EL (cell line): ENCODE measurements at regions not wholly inside any gene's neighbourhood (a gene's known extent, or its start where the extent isn't known, plus 50 kb on each side); places are given as distances from the start of the nearest gene placed in this dataset.
"Not testable (repeated sequence)": the region's sequence is repeated elsewhere in the genome, so short reads cannot be mapped to it uniquely, and the experiment has no call there.

Source experiments
- DNase-seq: peaks from one replicate; pipeline ENCODE4 v3.0.0-alpha.2; 2016

GRCh38 chr12:90497923-90498545 is 456.9 kb downstream of the CCER1 start:
- DNase-seq: no peak

DNA sequence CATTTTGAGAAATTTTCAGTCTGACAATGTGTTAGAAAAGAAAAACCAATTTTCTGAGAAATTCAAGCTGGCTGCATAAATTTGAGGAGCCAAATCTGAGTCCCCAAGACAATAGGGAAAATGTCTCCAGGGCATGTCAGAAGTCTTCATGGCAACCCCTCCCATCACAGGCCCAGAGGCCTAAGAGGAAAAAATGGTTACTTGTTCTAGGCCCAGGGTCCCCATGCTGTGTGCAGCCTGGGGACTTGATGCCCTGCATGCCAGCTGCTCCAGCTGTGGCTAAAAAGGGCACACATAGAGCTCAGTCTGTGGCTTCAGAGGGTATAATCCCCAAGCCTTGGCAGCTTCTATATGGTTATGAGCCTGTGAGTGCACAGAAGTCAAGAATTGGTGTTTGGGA is 464.6 kb downstream of the CCER1 start:
- no peak for DNase-seq

DNA sequence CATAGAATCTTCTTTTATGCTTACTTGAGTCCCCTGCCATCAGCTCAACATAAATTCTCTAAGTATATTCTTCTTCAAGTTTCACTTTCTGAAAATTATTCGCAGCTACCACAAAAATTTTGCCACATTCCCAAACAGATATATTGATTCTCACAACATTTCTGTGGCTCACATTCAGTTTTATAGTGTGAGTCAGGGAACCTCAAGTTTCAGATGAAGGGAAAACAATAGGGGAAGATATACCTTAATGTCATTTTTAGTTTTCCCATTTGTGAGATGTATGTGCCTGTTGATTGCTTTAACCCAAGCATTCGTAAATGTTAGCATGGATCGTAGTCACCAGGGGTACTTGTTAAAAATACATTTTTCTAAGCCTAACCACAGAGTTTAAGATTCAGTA is 465.8 kb downstream of the CCER1 start:
- no peak for DNase-seq

- DNase-seq: no peak
Measured at GRCh38 chr12:90485560-90485959, 469.4 kb downstream of the CCER1 start.

DNA sequence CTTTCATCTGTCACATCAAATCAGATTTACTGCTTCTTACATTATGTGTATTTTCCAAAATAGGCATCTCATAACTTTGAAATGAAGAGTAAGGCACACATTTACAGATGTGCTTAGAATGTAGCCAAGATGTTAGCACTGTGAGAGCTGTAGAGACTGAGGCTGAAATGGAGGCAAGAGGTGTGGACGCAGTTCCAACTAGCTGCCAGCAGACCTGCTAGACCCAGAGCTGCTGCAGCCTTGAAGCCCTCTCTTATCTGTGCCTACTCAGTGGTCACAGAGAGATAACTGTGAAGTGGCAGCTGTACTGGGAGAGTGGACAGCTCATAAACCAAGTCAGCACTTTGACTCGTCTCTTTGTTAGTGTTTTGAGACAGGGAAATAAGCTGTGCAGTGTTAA is 470.9 kb downstream of the CCER1 start:
- DNase-seq: no peak

- no peak for DNase-seq
Measured at GRCh38 chr12:90481748-90482147, 473.2 kb downstream of the CCER1 start.

- DNase-seq: no peak
Measured at GRCh38 chr12:90479237-90479636, 475.7 kb downstream of the CCER1 start.

DNA sequence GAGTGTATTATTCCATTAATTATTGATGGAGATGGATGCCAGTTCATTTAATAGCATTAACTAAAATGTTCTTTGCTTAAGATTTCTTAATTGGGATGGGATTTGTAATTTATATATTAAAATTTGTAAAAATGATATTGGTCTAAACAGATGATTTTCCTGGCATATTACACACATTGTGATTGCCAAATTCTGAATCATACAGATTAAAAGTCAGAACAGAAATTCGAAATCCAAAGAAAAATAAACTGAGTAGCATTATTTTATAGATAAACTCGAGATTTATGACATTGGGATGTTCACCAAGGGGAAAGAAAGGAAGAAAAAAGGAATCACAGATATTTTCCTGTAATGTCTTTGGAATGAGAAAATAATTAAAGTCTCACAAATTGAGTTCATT is 481.1 kb downstream of the CCER1 start:
- no peak for DNase-seq

DNA sequence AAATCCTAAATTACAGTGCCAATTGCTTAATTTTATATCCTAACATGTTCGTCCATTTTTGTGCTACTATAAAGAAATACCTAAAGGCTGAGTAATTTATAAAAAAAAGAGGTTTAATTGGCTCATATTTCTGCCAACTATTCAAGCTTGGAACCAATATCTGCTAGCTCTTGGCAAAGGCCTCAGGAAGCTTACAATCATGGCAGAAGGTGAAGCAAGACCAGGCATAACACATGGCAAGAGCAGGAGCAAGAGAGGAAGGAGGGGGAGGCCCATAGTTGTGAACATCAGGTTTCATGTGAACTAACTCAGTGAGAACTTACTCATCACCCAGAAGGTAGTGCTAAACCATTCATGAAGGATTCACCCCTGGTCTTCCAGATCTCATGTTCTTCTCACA is 494.3 kb downstream of the CCER1 start:
- no peak for DNase-seq

DNA sequence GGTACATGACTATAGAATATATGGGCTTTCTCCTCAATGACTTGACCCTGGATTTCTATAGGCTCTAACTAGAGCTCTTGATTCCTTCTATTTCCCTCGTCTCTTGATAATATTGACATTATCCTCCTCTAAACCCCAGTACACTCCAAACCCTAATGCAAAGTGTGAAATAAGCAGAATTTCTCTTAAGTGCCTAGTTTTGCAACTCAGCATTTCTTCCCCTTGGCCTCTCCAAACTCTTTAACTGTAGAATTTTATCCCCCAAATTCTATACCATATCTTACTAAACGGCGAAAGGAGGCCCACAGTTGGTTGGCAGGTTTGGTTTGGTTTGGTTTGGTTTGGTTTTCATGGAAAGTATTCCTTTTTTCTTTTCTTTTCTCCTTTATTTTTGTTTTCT is 498.7 kb downstream of the CCER1 start:
- DNase-seq: no peak

DNA sequence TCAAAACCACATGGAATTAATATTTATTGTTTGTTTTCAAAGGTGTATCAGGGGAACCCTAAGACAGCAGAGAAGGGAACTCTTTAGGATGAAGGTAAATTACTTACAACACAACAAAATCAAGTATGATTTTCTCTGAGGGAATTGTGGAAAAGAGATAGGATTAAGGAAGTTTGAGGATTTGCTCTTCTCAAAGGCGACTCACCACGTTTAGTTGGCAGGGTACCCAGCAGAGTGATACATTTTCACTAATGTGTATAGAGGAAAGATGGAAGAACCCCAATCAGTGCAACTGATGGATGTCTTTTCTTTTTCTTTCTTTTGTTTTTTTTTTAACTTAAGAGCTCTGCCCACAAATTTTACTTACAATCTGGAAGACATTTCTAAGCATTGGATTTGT is 499.2 kb downstream of the CCER1 start:
- no peak for DNase-seq

DNA sequence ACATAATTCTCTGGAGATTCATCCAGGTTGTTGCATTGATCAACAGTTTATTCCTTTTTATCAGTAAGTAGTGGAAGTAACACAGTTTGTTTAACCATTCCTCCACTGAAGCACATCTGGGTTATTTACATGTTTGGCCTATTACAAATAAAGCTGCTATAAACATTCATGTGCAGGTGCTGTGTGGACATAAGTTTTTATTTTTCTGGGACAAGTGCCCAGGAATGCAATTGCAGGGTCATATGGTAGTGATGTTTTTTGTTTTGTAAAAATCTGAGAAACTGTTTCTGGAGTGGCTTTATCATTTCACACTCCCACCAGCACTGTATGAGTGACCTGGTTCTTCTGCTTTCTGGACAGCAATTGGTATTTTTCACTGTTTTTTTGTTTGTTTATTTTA is 505.4 kb downstream of the CCER1 start:
- no peak for DNase-seq

- not testable (repeated sequence) for DNase-seq
Measured at GRCh38 chr12:90443466-90443865, 511.5 kb downstream of the CCER1 start.

DNA sequence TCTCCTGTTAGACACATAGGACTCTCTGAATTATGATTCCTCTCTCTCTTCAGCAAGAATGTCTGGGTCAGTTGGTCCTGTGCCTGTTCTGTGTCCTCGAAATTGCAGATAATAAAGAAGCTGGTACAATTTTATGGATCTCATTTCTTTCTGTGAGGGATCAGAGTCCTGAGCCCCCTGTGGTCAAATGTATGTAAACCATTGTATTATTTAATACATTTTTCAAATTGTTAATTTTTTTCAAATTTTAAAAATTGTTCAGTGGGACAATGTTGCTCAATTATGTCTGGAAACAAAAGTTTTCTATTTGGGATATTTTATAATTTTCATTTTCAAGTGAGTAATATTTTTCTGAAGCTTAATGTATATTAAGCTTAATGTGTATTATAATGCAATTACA is 513.5 kb downstream of the CCER1 start:
- no peak for DNase-seq

DNA sequence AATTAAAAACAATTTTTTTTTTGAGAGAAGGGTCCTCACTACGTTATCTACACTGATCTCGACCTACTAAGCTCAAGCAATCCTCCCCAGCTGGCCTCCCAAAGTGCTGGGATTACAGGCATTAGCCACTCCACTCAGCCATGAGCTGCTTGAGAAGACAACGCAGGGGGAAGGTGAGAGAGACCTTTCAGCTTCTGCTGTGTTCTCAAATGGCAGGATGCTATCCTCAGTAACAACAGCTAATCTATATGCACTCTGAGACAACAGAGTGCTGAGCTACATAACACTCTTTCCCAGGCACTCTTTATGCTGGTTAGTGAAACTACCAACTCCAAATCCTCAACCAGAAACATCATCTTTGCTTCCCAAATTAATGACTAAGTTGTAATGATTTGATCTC is 526.1 kb downstream of the CCER1 start:
- DNase-seq: no peak

GRCh38 chr12:90428465-90428864 is 526.5 kb downstream of the CCER1 start:
- DNase-seq: no peak

DNA sequence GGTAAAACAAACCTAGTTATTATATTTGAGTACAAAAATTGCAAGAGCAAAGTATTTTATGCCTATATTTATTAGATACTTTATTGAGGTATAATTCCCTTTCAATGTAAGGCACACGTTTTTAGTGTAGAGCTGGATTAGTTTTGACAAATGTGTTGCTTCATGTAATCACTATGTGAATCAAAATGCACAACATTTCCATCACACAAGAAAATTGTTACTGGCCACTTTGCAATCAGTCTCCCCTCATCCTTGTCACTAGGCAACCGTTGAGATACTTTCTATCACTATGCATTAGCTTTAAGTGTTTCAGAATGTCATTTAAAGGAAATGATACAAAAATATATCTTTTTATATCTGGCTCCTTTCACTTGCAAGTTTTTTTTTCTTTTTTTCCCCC is 531.0 kb downstream of the CCER1 start:
- DNase-seq: no peak

GRCh38 chr12:90410962-90411361 is 544.0 kb downstream of the CCER1 start:
- no peak for DNase-seq

- DNase-seq: no peak
Measured at GRCh38 chr12:90407841-90408240, 547.1 kb downstream of the CCER1 start.

GRCh38 chr12:90404071-90404470 is 550.9 kb downstream of the CCER1 start:
- no peak for DNase-seq

- DNase-seq: no peak
Measured at GRCh38 chr12:90401185-90401584, 553.8 kb downstream of the CCER1 start.

GRCh38 chr12:90399357-90399756 is 555.6 kb downstream of the CCER1 start:
- no peak for DNase-seq

DNA sequence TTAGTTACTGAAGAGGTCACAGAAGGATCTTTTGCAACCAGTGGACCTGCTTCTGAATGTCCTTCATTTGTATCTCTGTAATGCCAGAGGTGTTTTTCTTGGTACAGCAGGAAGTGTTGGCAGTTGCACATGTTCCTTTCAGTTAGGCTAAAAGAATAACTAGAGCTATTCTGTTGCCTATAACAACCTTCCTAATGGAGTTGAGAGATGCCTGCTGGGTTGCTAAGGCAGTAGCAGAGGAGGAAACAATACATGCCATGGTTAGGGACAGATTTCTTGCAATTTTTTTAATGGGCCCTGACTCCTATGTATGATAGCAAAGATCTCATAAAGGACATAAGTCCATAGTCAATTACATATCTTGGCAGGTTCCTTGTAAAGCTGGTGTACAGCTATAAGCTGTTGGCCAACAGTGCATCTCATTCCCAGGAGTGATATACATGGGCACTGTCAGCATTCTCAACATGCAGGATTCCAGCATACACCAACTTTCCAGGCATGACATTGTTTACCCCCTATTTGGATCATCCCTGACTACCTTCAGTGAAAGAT is 556.6 kb downstream of the CCER1 start:
- no peak for DNase-seq

GRCh38 chr12:90396556-90396955 is 558.4 kb downstream of the CCER1 start:
- no peak for DNase-seq

GRCh38 chr12:90393652-90394051 is 561.3 kb downstream of the CCER1 start:
- DNase-seq: no peak
